SU-DHL-6 (cell line): ENCODE measurements at regions not wholly inside any gene's neighbourhood (a gene's known extent, or its start where the extent isn't known, plus 50 kb on each side); places are given as distances from the start of the nearest gene placed in this dataset.

ENCODE experiments used
- CTCF ChIP-seq: fragments of 200-600 bp; sonication (generic); IDR thresholded peaks from one replicate; pipeline ENCODE4 v1.5.1; 2017; ENCODE audit warnings: antibody characterized with exemption, mild to moderate bottlenecking, low read length, moderate library complexity; ENCODE audit not compliant: insufficient read depth, poor library complexity, severe bottlenecking
- EZH2phosphoT487 ChIP-seq: fragments of 200-600 bp; sonication (generic), shearing (Covaris generic); conservative IDR thresholded peaks from 2 replicates; pipeline ENCODE4 v1.6.1; 2018; ENCODE audit warnings: mild to moderate bottlenecking, antibody characterized with exemption, low read length, moderate library complexity, mixed read lengths

GRCh38 chr18:78587626-78588600 is 391.7 kb upstream of the SALL3 start:
- TF ChIP-seq EZH2phosphoT487 (no peak), CTCF (no peak)
